ENCODE measurements at regions not wholly inside any gene's neighbourhood (a gene's known extent, or its start where the extent isn't known, plus 50 kb on each side); places are given as distances from the start of the nearest gene placed in this dataset.

- Histone ChIP-seq H3K27me3 (ENCODE audit: control insufficient read depth, insufficient read depth, low read length) (peaks cover 6% of the 10 kb centered on the region), H3K23ac (ENCODE audit: low read depth, low read length) (no peak overlapping the region), H3K79me1 (ENCODE audit: low read depth in 1 of 2, low read length in 2 of 2) (no peaks in the 10 kb centered on the region), H4K20me1 (ENCODE audit: insufficient read depth, low read length) (no peaks in the 10 kb centered on the region), H2AFZ (replicated peaks; ENCODE audit: low read length, poor library complexity) (no peak overlapping the region), H3K36me3 (ENCODE audit: control insufficient read depth, insufficient read depth, low read length) (no peaks in the 10 kb centered on the region), H4K5ac (ENCODE audit: low read depth, low read length) (no peak overlapping the region), H4K8ac (ENCODE audit: low read depth in 2 of 2, low read length in 2 of 2) (no peak overlapping the region), H3K27ac (ENCODE audit: insufficient read depth, low read length) (no peak overlapping the region), H2AK9ac (replicated peaks; ENCODE audit: low read depth, low read length, poor library complexity) (no peak overlapping the region), H3K4me2 (ENCODE audit: low read depth, low read length) (no peak overlapping the region), H3K4me3 (ENCODE audit: insufficient read depth, low read depth, low read length) (no peak overlapping the region), H3K18ac (ENCODE audit: low read depth, low read length) (no peak overlapping the region), H3K56ac (ENCODE audit: extremely low read depth, insufficient read depth, low read length) (no peak overlapping the region), H3K4ac (ENCODE audit: low read depth, low read length) (no peak overlapping the region), H3K9me3 (ENCODE audit: control insufficient read depth, insufficient read depth, low read length) (no peaks in the 10 kb centered on the region), H3K14ac (replicated peaks; ENCODE audit: low read depth, low read length) (no peak overlapping the region), H2BK20ac (ENCODE audit: low read depth, low read length) (no peak overlapping the region), H2BK5ac (ENCODE audit: low read depth, low read length, poor library complexity, severe bottlenecking) (no peak overlapping the region), H4K91ac (ENCODE audit: insufficient read depth, low read depth, low read length) (no peak overlapping the region), H3K9me1 (ENCODE audit: insufficient read depth, low read length) (no peaks in the 10 kb centered on the region), H2AK5ac (ENCODE audit: low read depth, low read length) (no peak overlapping the region), H3K9ac (ENCODE audit: low read depth, low read length) (no peak overlapping the region), H2BK120ac (ENCODE audit: low read depth, low read length) (no peak overlapping the region), H3K4me1 (ENCODE audit: control insufficient read depth, insufficient read depth, low read length) (no peaks in the 10 kb centered on the region), H2BK15ac (ENCODE audit: low read depth, low read length) (no peak overlapping the region)
- DNase-seq (no peak), ATAC-seq (ENCODE audit: low read depth) (no peak)
- no TSS peak for BruUV-seq (replicated peaks)
- in situ Hi-C loops (cut with MboI; ENCODE audit: low sequenced_read_pairs) (no loop called here), intact Hi-C loops (cut with micrococcal nuclease) (no loop called here), dilution Hi-C loops (cut with HindIII; ENCODE audit: low sequenced_read_pairs, unreplicated experiment) (no loop called here)
- 35% methylated on average over 2 of the region's 2 CpGs; no CpG with 5 or more reads in 1 of the 2 experiments for WGBS, 2 experiments (ENCODE audit: extremely low coverage in 2 of 2, insufficient read length in 1 of 2)
- TF ChIP-seq RAD21 (IDR thresholded peaks at IDR 0.05; ENCODE audit: low read length) (no peak), RFX5 (IDR thresholded peaks at IDR 0.05; ENCODE audit: low read depth, low read length) (no peak), CEBPB (IDR thresholded peaks at IDR 0.05; ENCODE audit: low read depth, low read length) (no peak), FOS (IDR thresholded peaks at IDR 0.05; ENCODE audit: low read depth, low read length) (no peak), MAZ (IDR thresholded peaks at IDR 0.05; ENCODE audit: borderline replicate concordance, low read depth, low read length) (no peak), ELK1 (IDR thresholded peaks at IDR 0.05; ENCODE audit: borderline replicate concordance, low read depth, low read length) (no peak), USF2 (IDR thresholded peaks at IDR 0.05; ENCODE audit: low read depth, low read length) (no peak)
- ChIA-PET POLR2A (ENCODE audit: unreplicated experiment) (no interaction called here), CTCF (no interaction called here)
These were observed 210.1 kb downstream of the KDR start for GRCh38 chr4:54915276-54915675.

Measured in IMR-90 (cell line).